Inferior parietal cortex (tissue), 1 donor: ENCODE measurements at regions not wholly inside any gene's neighbourhood (a gene's known extent, or its start where the extent isn't known, plus 50 kb on each side); places are given as distances from the start of the nearest gene placed in this dataset.
"Not testable (repeated sequence)": the region's sequence is repeated elsewhere in the genome, so short reads cannot be mapped to it uniquely, and the experiment has no call there.

Experiments used
- DNase-seq: peaks from one replicate; pipeline ENCODE4 v3.0.0-alpha.2; 2016; ENCODE audit errors: extremely low spot score

DNA sequence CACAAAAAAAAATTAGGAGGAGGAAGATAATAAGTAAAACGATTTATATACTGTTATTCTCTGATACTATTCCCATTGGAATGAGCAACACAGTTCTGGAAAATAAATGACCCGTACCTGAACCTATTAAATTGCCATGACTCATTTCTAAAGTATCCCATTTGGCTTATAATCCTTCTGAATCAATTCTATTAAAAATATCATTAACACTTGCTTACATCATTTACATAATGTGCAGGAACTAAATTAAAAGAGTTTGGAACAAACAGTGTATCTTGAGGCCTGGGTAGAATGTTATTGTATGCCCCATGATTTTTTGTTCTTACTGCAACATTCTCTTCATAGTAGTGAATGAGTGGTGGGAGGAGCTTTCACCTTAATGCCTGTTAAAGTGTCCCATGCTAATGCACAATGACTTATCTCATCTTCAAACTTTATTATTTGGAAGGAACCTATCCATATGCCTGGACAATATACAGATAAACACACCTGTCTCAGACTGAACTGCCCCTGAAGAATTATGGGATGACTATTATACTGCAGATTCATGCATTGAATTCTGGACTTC is 549.9 kb upstream of the ACVR2A start:
- DNase-seq: no peak

DNA sequence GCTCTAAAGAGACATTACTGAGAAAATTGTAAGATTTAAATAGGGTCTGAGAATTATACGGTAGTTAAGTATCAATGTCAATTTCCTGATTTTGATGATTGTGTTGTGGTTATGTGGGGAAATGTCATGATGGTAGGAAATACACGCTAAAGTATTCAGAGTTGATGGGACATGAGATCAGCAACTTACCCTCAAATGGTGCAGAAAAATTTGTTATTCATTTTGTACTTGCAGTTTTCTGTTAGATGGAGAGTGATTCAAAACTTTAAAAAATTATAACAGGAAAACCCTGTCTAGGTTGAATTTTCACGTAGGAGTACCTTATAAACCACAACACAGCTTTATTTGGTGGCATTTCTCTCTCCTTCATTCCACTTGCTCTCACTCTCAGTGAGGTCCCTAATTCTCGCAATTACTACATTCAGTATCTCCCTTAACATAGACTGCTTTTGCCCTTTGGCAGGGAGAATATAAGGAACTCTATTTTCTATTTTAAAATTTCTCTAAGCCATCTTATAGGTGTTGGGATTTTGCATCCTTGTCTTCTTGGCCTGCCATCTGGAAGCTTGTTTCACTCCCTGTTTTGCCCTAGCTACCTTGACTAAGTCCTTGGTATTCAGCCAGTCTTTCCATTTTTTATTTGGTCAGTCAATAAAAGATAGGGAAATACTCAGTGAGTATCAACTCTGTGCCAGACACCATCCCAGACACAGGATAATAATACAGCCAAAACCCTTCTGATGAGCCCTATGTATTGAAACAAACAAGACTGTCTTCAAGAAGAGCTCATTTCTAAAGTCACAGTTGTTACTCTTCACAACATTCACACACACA is 550.6 kb upstream of the ACVR2A start:
- DNase-seq: no peak

DNA sequence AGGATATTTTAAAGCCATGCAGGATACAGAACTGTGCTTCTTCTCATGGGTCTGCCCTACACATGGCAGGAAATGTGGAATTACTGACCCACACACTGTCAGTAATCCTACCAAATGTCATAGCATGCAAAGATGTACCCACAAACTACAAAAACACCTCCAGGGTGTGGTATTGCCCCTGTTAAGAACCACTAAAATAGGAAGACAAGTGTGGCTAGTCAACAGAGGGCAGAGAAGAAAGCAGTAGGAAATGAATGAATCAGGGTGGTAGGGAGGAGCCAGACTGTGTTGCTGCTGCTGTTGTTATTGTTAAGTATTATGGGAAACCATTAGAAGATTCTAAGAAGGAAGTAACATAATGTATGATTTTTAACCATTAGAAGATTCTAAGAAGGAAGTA is 556.7 kb upstream of the ACVR2A start:
- no peak for DNase-seq

DNA sequence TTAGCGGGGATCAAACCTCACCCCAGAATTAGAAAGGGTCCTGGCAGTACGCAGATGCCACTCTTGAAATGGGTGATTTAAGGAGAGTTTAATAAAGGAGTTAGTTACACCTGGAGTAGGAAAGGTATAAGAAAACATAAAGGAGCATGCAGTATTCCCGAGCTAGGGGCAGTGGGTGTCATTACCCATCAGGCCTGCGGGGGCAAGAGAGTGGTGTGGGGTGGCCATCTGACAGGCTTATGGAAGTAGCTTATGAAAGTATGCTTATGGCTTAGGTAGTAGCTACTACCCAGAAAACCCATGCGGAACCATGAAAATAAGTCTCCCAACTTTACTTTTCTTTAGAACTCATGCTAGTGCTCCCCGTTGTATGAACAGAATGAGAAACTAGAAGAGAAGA is 568.9 kb upstream of the ACVR2A start:
- DNase-seq: no peak

DNA sequence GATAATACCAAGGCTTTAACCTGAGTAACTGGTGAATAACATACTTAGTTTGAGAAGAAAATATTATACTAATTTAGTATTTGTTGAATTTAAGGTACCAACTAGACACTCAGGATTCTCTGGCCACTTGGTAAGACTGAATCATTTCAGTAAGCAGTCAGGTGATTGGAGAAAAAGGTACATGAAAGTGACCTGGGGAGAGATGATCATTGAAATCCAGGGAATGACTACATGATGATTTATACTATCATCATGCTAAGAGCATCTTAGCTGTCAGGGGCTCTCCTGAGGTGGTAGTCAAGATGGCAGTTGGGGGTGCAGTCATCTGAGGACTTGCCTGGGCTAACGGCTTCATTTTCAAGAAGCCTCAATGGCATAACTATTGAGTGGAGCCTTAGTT is 571.2 kb upstream of the ACVR2A start:
- no peak for DNase-seq

DNA sequence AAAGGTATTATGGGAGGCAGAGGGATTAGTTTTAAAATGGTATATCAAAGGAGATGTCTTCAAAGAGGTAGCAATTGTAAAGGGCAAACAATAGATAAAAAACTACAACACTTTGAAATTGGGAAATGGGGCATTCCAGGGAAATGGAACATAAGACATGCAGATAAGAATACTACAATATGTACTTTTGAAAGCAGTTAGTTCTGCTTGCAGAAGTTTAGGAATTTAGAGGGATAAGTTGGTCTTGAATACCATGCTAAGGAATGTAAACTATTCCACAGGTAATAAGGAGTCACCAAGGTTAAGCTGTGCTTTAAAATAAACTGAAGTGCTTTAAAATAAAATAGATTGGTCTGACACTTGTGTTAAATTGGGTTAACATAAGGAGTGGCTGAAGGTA is 571.7 kb upstream of the ACVR2A start:
- no peak for DNase-seq

DNA sequence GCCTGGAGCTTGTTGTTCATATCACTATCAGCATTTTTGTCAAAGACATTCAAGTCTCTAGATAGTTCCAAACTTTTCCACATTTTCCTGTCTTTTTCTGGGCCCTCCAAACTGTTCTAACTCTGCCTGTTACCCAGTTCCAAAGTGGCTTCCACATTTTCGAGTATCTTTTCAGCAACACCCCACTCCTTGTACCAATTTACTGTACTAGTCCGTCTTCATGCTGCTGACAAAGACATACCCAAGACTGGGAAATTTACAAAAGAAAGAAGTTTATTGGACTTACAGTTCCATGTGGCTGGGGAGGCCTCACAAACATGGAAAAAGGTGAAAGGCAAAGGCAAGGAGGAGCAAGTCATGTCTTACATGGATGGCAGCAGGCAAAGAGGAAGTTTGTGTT is 575.2 kb upstream of the ACVR2A start:
- DNase-seq: not testable (repeated sequence)

DNA sequence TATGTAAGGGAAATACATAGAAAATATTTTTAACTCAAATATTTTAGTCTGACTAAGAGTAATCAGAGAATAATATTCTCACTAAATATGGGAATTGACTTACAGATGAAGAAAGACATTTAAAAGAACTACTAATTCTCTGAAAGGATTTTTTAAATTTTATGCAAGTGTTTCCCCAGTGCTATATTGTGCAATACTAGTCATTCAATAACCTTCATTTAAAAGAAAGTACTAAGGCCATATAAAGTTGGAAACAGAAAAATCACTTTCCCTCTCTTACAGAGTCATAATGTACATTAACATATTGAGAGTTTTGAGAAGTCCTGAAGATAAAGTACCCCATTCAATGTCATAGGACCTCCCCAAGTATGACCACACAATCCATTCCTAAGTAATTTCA is 584.6 kb upstream of the ACVR2A start:
- DNase-seq: no peak

- peak; percentile 69 for DNase-seq
These were observed 589.0 kb upstream of the ACVR2A start for GRCh38 chr2:147255812-147256211.

DNA sequence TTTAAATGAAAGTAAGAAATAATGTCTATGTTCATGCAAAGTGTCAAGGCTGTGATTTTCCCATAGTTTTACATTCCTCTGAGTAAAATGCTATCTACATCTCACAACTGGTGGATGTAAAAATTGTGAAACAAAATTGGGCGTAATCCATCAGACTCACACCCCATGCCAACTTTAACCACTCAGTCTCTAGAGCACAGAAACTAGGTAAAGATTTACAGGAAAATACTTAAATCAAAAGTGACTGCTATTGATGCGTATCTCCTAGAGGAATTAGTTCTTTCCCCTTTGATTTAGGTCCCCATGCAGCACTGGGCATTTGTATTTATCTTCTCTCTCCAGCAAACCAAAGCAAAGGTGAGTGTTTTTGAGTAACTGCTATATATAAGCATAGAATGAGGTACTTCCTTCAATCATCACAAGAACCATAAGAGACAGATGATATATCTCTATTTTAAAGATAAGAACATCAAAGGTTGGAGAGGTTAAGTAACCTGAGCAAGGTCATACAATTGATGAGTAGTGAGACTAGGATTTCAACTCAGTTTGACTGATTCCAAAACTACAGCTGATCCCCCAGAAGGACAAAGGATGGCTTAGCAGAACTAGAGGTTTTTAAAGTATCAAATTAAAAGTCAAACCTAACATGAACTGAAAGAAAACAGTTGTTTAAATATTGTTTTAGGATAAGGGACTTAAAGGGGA is 594.0 kb upstream of the ACVR2A start:
- no peak for DNase-seq

DNA sequence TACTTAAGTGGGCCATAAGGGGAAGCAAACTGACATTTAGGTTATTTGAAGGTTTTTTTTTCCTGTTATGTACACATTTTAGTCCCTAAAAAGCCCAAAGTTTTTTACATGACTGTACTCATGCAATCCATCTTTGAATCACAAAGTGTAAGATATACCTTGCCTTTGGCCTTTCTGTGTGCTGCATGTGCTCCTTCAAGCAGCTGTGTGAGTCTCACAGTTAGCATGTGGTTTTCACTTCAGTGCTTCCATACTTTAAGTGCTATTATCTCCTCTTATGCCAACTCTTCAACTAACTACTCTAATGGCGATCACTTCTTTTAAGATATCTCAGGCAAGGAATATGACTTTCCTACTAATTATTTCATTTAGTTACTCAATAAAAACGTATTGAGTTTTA is 597.1 kb upstream of the ACVR2A start:
- no peak for DNase-seq

DNA sequence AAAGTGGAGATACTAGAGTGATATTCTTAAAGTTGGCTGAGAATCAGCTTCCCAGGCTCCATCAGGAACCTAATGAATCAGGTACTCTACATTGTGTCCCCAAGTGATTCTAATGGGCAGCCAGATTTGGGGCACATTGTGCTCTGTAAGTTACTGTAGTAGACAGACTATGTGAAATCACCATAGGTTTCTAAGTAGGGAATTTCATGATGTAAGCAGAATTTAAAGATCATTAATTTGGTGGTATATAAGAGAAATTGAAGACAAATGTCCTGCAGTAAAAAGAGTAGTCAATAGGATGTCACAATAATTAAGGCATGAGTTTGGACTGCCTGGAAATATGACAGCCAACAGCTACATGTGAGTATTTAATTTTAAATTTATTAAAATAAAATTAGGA is 602.4 kb upstream of the ACVR2A start:
- DNase-seq: no peak

GRCh38 chr2:147236601-147237000 is 608.2 kb upstream of the ACVR2A start:
- DNase-seq: no peak

GRCh38 chr2:147232225-147232669 is 612.6 kb upstream of the ACVR2A start:
- no peak for DNase-seq

- no peak for DNase-seq
These were observed 613.2 kb upstream of the ACVR2A start for GRCh38 chr2:147231607-147232006.

DNA sequence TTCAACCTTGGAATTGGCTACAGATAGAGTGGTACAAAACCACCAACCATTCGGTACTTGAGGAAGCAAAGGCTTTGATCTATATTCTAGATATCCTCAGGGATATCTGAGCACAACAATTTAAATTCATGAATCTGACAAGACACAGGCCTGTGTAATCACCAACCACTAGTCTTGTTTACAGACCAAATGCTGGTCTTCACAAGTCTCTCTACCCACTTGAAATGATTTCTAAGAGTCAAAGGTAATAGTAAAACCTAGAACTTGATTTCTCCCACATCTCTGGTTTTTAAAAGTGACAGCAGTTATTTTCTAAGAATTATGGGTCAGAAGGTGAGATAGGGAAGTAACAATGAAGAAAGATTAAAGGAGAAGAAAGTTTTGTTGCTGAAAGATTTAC is 613.7 kb upstream of the ACVR2A start:
- no peak for DNase-seq

DNA sequence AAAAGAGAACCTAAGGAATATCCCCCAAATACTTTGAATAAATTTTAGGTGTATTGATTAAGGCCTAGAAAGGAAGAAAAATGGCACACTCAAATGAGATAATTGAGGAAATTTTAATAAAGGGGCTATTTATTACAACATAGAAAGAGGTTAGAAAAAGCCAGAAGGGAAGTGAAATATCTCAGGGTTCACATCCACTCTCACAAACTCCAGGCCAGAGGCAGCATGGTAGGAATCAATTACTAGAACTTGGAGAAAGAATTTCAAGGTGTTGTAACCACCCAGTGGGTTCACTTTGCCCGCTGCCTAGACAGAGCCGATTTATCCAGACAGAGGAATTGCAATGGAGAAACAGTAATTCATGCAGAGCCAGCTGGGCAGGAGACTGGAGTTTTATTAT is 617.5 kb upstream of the ACVR2A start:
- DNase-seq: no peak

DNA sequence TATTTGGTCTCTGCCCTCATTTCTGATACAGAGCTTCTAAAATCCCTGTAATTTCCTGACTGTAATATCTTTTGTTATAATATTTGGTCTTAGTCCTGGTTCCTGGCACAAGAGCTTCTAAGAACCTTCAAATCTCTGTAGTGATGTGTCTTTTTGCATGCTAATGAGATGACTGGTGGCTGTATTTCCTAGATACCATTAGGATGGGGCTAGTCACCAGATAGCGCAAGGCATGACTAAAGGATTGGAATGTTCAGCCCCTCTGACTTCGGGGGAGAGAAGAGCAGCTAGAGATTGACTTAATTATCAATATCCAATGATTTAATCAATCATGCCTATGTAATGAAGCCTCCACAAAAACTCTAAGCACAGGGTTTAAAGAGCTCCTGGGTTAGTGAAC is 620.8 kb upstream of the ACVR2A start:
- no peak for DNase-seq

DNA sequence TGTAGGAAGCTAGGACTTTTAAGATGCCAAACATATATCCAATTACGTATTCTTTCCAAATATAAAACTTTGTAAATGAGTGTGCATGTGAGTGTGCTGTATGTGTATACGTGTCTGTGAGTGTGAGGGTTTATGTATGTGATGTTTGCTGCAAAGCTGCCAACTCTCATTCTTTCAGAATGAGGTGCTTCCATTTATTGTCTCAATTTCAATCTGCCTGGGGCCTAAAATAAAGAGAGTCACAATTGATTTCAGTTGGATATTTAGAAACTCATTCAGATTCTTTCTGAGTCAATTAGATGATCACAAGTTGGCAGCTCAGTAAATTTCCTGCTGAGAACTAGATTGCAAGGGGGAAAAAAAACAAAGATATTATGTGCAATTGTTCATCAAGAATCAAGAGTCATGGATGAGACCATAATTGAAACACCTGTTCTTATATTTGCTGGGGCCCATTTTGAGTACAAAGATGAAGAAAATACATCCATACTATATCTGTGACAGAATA is 621.2 kb upstream of the ACVR2A start:
- DNase-seq: no peak

DNA sequence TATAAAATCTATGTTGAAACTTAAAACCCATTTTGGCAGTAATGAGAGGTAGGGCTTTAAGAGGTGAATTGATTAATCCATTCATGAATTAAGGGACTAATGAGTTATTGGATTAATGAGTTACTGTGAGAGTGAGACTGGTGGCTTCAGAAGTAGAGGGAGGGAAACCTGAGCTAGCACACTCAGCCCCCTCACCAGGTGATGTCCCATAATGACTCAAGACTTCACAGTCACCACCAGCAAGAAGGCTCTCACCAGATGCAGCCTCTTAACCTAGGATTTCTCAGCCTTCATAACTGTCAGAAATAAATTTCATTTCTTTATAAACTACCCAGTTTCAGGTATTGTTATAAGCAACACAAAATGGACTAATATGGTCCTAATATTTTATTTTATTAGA is 621.7 kb upstream of the ACVR2A start:
- no peak for DNase-seq

DNA sequence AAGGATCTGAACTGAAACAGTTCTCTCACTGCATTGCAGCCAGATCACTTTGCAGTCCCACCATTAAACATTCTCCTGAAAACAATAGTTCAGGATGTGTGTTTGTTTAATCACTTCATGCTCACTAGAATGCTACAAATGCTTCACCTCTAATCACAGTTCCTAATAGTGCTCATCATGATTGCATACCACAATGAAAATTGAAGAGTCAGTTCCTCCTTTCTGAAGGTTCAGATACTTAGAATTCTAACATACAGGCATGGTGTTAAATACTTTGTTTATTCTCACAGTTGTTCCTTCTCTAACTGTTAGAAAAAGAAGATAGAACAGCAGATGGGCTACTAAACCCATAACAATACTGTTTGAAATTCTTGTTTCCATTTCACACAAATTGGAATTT is 622.3 kb upstream of the ACVR2A start:
- DNase-seq: no peak

GRCh38 chr2:147214914-147215313 is 629.9 kb upstream of the ACVR2A start:
- no peak for DNase-seq

- DNase-seq: no peak
These were observed 633.3 kb upstream of the ACVR2A start for GRCh38 chr2:147211484-147211883.
